ENCODE measurements at regions not wholly inside any gene's neighbourhood (a gene's known extent, or its start where the extent isn't known, plus 50 kb on each side); places are given as distances from the start of the nearest gene placed in this dataset.

- H3K4me2 ChIP-seq = no peak overlapping the region
- ChIA-PET POLR2A (no interaction called here), CTCF (no interaction called here)
- 3% methylated on average over 6 of the region's 6 CpGs for WGBS (ENCODE audit: missing lambda C conversion rate)
- no peak overlapping the region for H3K4me3 ChIP-seq
- no peaks in the 10 kb centered on the region for H3K9me3 ChIP-seq
- no peak for FAIRE-seq
- TF ChIP-seq CBX2 (IDR thresholded peaks at IDR 0.05; ENCODE audit: borderline replicate concordance, low read depth) = no peak
- no peak for TF ChIP-seq POLR2AphosphoS2 (conservative IDR thresholded peaks at IDR 0.05; ENCODE audit: low read length)
- TF ChIP-seq ELK1 (IDR thresholded peaks at IDR 0.05; ENCODE audit: low read depth, low read length) = no peak
- no peak for TF ChIP-seq PBX3 (IDR thresholded peaks at IDR 0.05)
- TF ChIP-seq KDM1A (IDR thresholded peaks at IDR 0.05; ENCODE audit: low read depth) = no peak
- no peak for TF ChIP-seq JUNB (IDR thresholded peaks at IDR 0.05)
- no peak for TF ChIP-seq ZC3H11A (IDR thresholded peaks at IDR 0.05)
- no peak for TF ChIP-seq CHD4 (IDR thresholded peaks at IDR 0.05; ENCODE audit: borderline replicate concordance)
- TF ChIP-seq RNF2 (IDR thresholded peaks at IDR 0.05; ENCODE audit: borderline replicate concordance, low read depth) = no peak
- no peak for TF ChIP-seq RAD21 (conservative IDR thresholded peaks at IDR 0.05 in 1 of 2, IDR thresholded peaks at IDR 0.05 in 1 of 2)
- no peak for TF ChIP-seq MAZ (IDR thresholded peaks at IDR 0.05; ENCODE audit: borderline replicate concordance, low read depth, low read length)
- TF ChIP-seq HEYL (CRISPR knock-in tag; IDR thresholded peaks at IDR 0.05) = no peak
- no peak for TF ChIP-seq POLR2A (IDR thresholded peaks at IDR 0.05; ENCODE audit: low read length)
- TF ChIP-seq MAFK (IDR thresholded peaks at IDR 0.05; ENCODE audit: partially characterized antibody) = no peak
- TF ChIP-seq HOXB5 (CRISPR knock-in tag; IDR thresholded peaks at IDR 0.05) = no peak
- TF ChIP-seq SMC3 (IDR thresholded peaks at IDR 0.05) = no peak
- no peak for TF ChIP-seq HOXA7 (CRISPR knock-in tag; IDR thresholded peaks at IDR 0.05)
- no peak for DNase-seq (ENCODE audit: low read depth in 1 of 2, low spot score in 1 of 2)
- H3K27ac ChIP-seq = no peak overlapping the region
- H3K4me1 ChIP-seq = no peaks in the 10 kb centered on the region
- no peak for ATAC-seq
Measured at GRCh38 chr3:90032980-90033641, 925.7 kb downstream of the EPHA3 start.

- WGBS (ENCODE audit: missing lambda C conversion rate) = 39% methylated on average over 2 of the region's 2 CpGs
- DNase-seq (ENCODE audit: low read depth in 1 of 2, low spot score in 1 of 2) (no peak), FAIRE-seq (no peak), ATAC-seq (no peak)
- no peak overlapping the region for H3K4me2 ChIP-seq
- no peaks in the 10 kb centered on the region for H3K9me3 ChIP-seq
- H3K27ac ChIP-seq = no peak overlapping the region
- CTCF ChIA-PET = no interaction called here
- POLR2A ChIA-PET = no interaction called here
- no peaks in the 10 kb centered on the region for H3K4me1 ChIP-seq
- TF ChIP-seq EP300 (IDR thresholded peaks at IDR 0.05) (no peak), BHLHE40 (IDR thresholded peaks at IDR 0.05; ENCODE audit: low read depth, low read length) (no peak), EHF (CRISPR knock-in tag; IDR thresholded peaks at IDR 0.05) (no peak), HES2 (IDR thresholded peaks at IDR 0.05) (no peak), USF2 (IDR thresholded peaks at IDR 0.05) (no peak), HMGXB4 (CRISPR knock-in tag; IDR thresholded peaks at IDR 0.05; ENCODE audit: borderline replicate concordance) (no peak)
- H3K4me3 ChIP-seq = no peak overlapping the region
Measured at GRCh38 chr3:90034038-90034437, 926.6 kb downstream of the EPHA3 start.
